Stimulated activated CD4-positive, alpha-beta T cell treated with anti-CD3 and anti-CD28 coated beads, TNF-alpha, amount 100 ng/mL, for 24 hours (primary cell): ENCODE measurements at regions not wholly inside any gene's neighbourhood (a gene's known extent, or its start where the extent isn't known, plus 50 kb on each side); places are given as distances from the start of the nearest gene placed in this dataset.

Source experiments
- DNase-seq, 3 experiments: peaks; one replicate each; pipeline ENCODE4 v3.0.0-alpha.2; 2020; ENCODE audit warnings: low read depth in 3 of 3

- DNase-seq = no peak
These were observed 71.9 kb downstream of the OAT start for GRCh38 chr10:124346831-124347230.

GRCh38 chr10:124345521-124345920, 73.2 kb downstream of the OAT start:
- DNase-seq = no peak

- no peak for DNase-seq
These were observed 73.8 kb downstream of the OAT start for GRCh38 chr10:124344931-124345330.

- DNase-seq = no peak
These were observed 74.5 kb downstream of the OAT start for GRCh38 chr10:124344266-124344590.

GRCh38 chr10:124343351-124344265, 75.1 kb downstream of the OAT start:
- DNase-seq = no peak

- DNase-seq = no peak
These were observed 75.9 kb downstream of the OAT start for GRCh38 chr10:124342821-124343170.

GRCh38 chr10:124342136-124342820, 76.4 kb downstream of the OAT start:
- no peak for DNase-seq

GRCh38 chr10:124341768-124342135, 77.0 kb downstream of the OAT start:
- peak in 1 of 3 experiments; percentile 37 for DNase-seq

- DNase-seq = no peak
These were observed 78.5 kb downstream of the OAT start for GRCh38 chr10:124340033-124340760.

- no peak for DNase-seq
These were observed 79.3 kb downstream of the OAT start for GRCh38 chr10:124339119-124340032.

- DNase-seq = no peak
These were observed 80.3 kb downstream of the OAT start for GRCh38 chr10:124338276-124338925.

- DNase-seq = no peak
These were observed 82.5 kb downstream of the OAT start for GRCh38 chr10:124336186-124336585.

- DNase-seq = no peak
These were observed 84.8 kb downstream of the OAT start for GRCh38 chr10:124333931-124334330.

GRCh38 chr10:124332426-124332825, 86.3 kb downstream of the OAT start:
- no peak for DNase-seq

GRCh38 chr10:124329941-124330340, 88.8 kb downstream of the OAT start:
- no peak for DNase-seq

- DNase-seq = no peak
These were observed 89.4 kb downstream of the OAT start for GRCh38 chr10:124329362-124329761.

GRCh38 chr10:124328477-124329220, 90.1 kb downstream of the OAT start:
- no peak for DNase-seq

GRCh38 chr10:124325998-124326636, 92.6 kb downstream of the OAT start:
- no peak for DNase-seq

GRCh38 chr10:124325633-124325914, 93.1 kb downstream of the OAT start:
- no peak for DNase-seq
